ENCODE measurements at regions not wholly inside any gene's neighbourhood (a gene's known extent, or its start where the extent isn't known, plus 50 kb on each side); places are given as distances from the start of the nearest gene placed in this dataset.

DNA sequence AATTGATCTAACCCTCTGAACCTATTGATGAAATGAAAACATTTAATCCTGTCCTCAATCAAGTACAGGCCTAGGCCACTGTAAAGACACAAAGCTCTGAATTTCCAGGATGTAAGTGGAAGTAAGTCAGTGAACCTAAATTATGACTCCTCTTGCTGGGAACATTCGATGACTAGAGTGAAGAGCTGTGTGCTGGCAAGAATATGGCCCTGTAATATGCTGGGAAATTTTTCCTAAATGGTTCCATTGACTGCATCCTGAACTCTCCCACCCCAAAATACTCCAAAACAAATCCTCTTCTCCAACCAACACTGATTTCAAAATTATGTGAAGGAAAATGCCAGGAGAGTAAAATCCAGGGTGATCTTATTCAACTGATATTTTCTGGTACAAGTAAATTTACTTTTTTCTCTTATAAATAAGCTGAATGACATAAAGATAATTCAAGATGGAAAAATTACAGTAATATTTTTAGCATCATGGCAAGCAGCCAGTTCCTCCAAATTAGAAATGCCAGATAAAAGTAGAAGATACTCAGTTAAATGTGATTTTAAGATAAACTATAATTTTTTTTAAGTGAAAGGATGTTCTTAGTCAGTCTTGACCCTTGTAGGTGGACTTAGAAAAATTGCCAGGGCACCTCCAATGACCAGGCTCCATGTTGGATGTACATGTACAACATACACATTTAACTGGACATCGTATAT lies 269.4 kb downstream of the PTGER3 start:
- intact Hi-C loops (cut with micrococcal nuclease; ENCODE audit: unreplicated experiment) = no loop called here

DNA sequence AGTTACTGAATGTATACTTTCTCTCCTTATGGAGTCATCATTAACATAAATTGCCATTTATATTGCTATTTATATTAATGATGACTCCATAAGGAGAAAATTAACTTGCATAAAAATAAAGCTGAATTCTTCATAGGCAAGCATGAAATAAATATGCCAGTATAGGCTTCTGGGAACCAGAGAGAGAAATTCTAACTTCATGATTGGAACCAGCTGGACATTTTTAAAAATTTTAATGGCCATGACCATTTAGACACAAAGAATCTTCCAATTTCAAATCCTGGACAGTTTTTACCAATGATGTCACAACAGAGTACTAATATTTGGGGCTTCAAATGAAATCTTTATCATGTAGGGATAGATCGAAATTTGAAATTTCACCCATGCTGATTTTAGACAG lies 268.7 kb downstream of the PTGER3 start:
- DNase-seq = no peak
- BruUV-seq (replicated peaks) = no TSS peak
- TF ChIP-seq, protein P1, sequence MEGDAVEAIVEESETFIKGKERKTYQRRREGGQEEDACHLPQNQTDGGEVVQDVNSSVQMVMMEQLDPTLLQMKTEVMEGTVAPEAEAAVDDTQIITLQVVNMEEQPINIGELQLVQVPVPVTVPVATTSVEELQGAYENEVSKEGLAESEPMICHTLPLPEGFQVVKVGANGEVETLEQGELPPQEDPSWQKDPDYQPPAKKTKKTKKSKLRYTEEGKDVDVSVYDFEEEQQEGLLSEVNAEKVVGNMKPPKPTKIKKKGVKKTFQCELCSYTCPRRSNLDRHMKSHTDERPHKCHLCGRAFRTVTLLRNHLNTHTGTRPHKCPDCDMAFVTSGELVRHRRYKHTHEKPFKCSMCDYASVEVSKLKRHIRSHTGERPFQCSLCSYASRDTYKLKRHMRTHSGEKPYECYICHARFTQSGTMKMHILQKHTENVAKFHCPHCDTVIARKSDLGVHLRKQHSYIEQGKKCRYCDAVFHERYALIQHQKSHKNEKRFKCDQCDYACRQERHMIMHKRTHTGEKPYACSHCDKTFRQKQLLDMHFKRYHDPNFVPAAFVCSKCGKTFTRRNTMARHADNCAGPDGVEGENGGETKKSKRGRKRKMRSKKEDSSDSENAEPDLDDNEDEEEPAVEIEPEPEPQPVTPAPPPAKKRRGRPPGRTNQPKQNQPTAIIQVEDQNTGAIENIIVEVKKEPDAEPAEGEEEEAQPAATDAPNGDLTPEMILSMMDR (IDR thresholded peaks at IDR 0.05; ENCODE audit: unreplicated experiment) = no peak
- Mint-ChIP-seq H3K27me3 (ENCODE audit: unreplicated experiment) (no peaks in the 10 kb centered on the region), H3K36me3 (ENCODE audit: insufficient read depth, unreplicated experiment) (no peaks in the 10 kb centered on the region), H3K4me3 (ENCODE audit: low read depth, unreplicated experiment) (no peak overlapping the region), H3K9me3 (ENCODE audit: low read depth, unreplicated experiment) (peaks cover 3% of the 10 kb centered on the region), H3K27ac (ENCODE audit: unreplicated experiment) (no peak overlapping the region), H3K4me1 (ENCODE audit: low read depth, unreplicated experiment) (no peaks in the 10 kb centered on the region)
- CTCF ChIA-PET = no interaction called here
- intact Hi-C loops (cut with micrococcal nuclease; ENCODE audit: unreplicated experiment) = no loop called here

More for the DNA sequence above, 269.4 kb downstream of the PTGER3 start:
- Mint-ChIP-seq H3K36me3 (ENCODE audit: insufficient read depth, unreplicated experiment) (no peaks in the 10 kb centered on the region), H3K27me3 (ENCODE audit: unreplicated experiment) (no peaks in the 10 kb centered on the region), H3K9me3 (ENCODE audit: low read depth, unreplicated experiment) (peaks cover 3% of the 10 kb centered on the region), H3K27ac (ENCODE audit: unreplicated experiment) (no peak overlapping the region), H3K4me3 (ENCODE audit: low read depth, unreplicated experiment) (no peak overlapping the region), H3K4me1 (ENCODE audit: low read depth, unreplicated experiment) (no peaks in the 10 kb centered on the region)
- CTCF ChIA-PET = no interaction called here
- TF ChIP-seq, protein P1 (IDR thresholded peaks at IDR 0.05; ENCODE audit: unreplicated experiment) = no peak
- BruUV-seq (replicated peaks) = no TSS peak
- DNase-seq = no peak

- Mint-ChIP-seq H3K36me3 (ENCODE audit: insufficient read depth, unreplicated experiment) (no peaks in the 10 kb centered on the region), H3K27ac (ENCODE audit: unreplicated experiment) (no peak overlapping the region), H3K27me3 (ENCODE audit: unreplicated experiment) (no peaks in the 10 kb centered on the region), H3K9me3 (ENCODE audit: low read depth, unreplicated experiment) (peaks cover 3% of the 10 kb centered on the region), H3K4me3 (ENCODE audit: low read depth, unreplicated experiment) (no peak overlapping the region), H3K4me1 (ENCODE audit: low read depth, unreplicated experiment) (no peaks in the 10 kb centered on the region)
- CTCF ChIA-PET = no interaction called here
- BruUV-seq (replicated peaks) = no TSS peak
- TF ChIP-seq, protein P1 (IDR thresholded peaks at IDR 0.05; ENCODE audit: unreplicated experiment) = no peak
- no peak for DNase-seq
- intact Hi-C loops (cut with micrococcal nuclease; ENCODE audit: unreplicated experiment) = no loop called here
Measured at GRCh38 chr1:70779571-70779970, 268.0 kb downstream of the PTGER3 start.

DNA sequence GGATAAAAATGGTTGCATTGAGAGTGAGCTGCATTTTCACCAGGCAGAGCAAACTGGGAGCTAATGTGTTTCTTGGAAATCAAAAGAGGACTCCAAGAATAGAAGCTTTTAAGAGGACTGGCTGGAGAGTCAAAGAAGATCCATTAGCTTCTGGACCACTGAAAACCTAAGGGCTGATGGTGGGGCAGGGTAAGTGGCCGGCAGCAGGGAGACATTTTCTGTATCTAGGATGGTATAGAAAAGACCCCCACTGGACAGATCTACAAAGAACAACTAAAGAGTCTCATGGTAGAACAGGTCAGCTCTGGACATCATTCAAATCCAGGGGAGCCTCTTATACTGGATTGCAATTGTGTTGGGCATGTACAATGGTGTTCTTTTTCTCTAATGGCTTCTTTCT lies 262.3 kb downstream of the PTGER3 start:
- DNase-seq = no peak
- no peaks in the 10 kb centered on the region for H3K36me3 Mint-ChIP-seq (ENCODE audit: insufficient read depth, unreplicated experiment)
- H3K4me3 Mint-ChIP-seq (ENCODE audit: low read depth, unreplicated experiment) = no peak overlapping the region
- TF ChIP-seq, protein P1 (IDR thresholded peaks at IDR 0.05; ENCODE audit: unreplicated experiment) = no peak
- CTCF ChIA-PET = no interaction called here
- no TSS peak for BruUV-seq (replicated peaks)
- no peak overlapping the region for H3K27ac Mint-ChIP-seq (ENCODE audit: unreplicated experiment)
- no peaks in the 10 kb centered on the region for H3K27me3 Mint-ChIP-seq (ENCODE audit: unreplicated experiment)
- intact Hi-C loops (cut with micrococcal nuclease; ENCODE audit: unreplicated experiment) = no loop called here
- H3K9me3 Mint-ChIP-seq (ENCODE audit: low read depth, unreplicated experiment) = no peaks in the 10 kb centered on the region
- no peaks in the 10 kb centered on the region for H3K4me1 Mint-ChIP-seq (ENCODE audit: low read depth, unreplicated experiment)

Data from Calu3 (cell line).